DOHH2 (cell line): ENCODE measurements at regions not wholly inside any gene's neighbourhood (a gene's known extent, or its start where the extent isn't known, plus 50 kb on each side); places are given as distances from the start of the nearest gene placed in this dataset.

Experiments used
- EZH2phosphoT487 ChIP-seq: fragments of 200-600 bp; sonication (generic); IDR thresholded peaks from 2 replicates; pipeline ENCODE4 v1.6.1; 2017; ENCODE audit warnings: borderline replicate concordance, mild to moderate bottlenecking, antibody characterized with exemption, low read length, moderate library complexity, mixed read lengths
- TF ChIP-seq, protein P1 (sequence below): fragments of 200-600 bp; sonication (generic); IDR thresholded peaks from one replicate; pipeline ENCODE4 v1.5.1; 2014; ENCODE audit warnings: antibody characterized with exemption, mild to moderate bottlenecking, low read depth, low read length; ENCODE audit not compliant: poor library complexity, severe bottlenecking

DNA sequence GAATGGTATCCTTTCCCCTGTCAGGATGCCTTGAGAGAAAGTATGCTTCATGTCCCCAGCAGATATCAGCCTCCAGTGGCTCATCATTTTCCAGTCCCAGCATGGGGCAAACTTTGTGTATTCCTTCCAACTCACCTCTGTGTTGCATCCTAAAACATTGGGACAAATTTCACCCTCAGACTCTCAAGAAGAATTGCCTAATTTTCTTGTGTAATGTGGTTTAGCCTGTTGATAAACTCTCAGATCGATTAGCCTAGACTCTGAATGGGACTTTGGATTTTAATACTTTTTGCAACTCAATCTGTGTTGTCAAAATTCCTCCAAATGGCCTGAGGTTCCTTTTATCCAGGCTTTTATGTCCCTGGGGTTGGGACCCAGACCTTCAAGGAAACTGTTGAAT lies 805.3 kb downstream of the C4orf33 start:
- TF ChIP-seq, protein P1, sequence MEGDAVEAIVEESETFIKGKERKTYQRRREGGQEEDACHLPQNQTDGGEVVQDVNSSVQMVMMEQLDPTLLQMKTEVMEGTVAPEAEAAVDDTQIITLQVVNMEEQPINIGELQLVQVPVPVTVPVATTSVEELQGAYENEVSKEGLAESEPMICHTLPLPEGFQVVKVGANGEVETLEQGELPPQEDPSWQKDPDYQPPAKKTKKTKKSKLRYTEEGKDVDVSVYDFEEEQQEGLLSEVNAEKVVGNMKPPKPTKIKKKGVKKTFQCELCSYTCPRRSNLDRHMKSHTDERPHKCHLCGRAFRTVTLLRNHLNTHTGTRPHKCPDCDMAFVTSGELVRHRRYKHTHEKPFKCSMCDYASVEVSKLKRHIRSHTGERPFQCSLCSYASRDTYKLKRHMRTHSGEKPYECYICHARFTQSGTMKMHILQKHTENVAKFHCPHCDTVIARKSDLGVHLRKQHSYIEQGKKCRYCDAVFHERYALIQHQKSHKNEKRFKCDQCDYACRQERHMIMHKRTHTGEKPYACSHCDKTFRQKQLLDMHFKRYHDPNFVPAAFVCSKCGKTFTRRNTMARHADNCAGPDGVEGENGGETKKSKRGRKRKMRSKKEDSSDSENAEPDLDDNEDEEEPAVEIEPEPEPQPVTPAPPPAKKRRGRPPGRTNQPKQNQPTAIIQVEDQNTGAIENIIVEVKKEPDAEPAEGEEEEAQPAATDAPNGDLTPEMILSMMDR, result no peak
- no peak for TF ChIP-seq EZH2phosphoT487
